ACHN (cell line): ENCODE measurements at regions not wholly inside any gene's neighbourhood (a gene's known extent, or its start where the extent isn't known, plus 50 kb on each side); places are given as distances from the start of the nearest gene placed in this dataset.

Experiments used
- DNase-seq: peaks from one replicate; pipeline ENCODE4 v3.0.0-alpha.2; 2015
- in situ Hi-C: cut with HindIII; loops from 2 replicates; pipeline ENCODE4 v1.10.0; 2017; ENCODE audit warnings: low sequenced_read_pairs, low pct_ligation_motif_present, low pct_unique_long_range_greater_than_20kb

DNA sequence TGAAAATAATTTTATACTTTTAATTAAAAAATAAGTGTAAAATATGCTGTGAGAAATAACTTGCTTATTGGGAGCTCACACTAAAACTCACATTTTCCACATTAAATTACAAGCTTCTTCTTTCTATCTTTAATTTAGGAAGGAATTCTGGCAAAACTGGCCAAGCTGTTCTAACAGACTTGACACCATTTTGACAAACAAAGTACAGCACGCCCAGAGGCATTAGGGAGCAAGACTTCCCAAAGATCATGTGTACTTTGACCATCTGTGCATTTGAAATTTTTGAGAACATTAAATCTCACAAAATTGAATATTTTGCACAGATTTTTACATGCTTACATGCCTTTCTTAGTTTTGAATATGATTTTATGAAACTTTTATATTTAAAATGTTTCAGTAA lies 1288.4 kb upstream of the CADM2 start:
- no peak for DNase-seq
- in situ Hi-C loops: no loop called here

DNA sequence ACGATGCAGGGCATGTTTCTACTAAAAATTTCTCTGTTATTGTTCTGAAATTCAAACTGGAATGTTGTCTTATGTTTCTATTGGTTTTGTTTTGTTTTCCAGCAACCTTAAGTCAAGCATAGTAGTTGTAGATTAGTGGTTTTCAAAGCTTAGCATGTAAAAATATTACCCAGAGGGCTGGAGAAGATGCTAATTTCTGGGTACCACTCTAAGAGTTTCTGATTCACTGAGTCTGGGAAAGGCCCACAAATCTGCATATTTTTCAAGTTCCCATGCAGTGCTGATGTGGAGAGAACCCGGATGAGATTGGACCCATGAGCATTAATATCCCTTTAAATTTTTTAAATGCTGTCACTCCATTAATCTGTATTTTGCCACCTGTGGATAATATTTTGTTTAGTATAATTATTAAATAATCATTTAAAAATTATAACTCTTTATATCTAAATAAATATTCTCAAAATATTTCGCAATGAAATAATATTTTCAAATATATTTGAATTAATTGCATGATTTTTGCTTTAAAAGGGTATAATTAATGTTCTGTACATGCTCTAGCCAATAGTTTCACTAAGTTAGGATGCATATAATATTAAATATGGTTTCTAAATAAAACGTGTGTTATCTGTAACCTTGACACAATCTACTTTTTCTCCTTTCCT lies 1274.7 kb upstream of the CADM2 start:
- in situ Hi-C loops: no loop called here
- DNase-seq: no peak

DNA sequence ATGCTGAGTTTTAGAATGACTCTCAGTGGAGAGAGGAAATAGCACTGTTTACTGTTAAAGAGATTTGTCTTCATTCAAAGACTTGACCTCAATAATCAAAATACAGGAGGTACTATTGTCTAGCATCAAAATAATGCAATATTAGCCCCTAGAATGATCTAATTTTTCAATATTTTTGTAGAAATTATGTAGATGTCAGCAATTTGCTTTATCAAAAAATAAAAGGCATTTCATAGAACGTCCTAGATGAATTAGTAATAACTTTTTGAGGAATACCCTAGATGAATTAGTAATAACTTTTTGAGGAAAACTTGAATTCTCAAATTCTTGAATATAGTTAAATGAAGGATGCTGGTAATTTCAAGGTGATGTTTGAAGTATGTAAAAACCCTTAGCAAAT lies 1252.1 kb upstream of the CADM2 start:
- DNase-seq: no peak
- in situ Hi-C loops: no loop called here

DNA sequence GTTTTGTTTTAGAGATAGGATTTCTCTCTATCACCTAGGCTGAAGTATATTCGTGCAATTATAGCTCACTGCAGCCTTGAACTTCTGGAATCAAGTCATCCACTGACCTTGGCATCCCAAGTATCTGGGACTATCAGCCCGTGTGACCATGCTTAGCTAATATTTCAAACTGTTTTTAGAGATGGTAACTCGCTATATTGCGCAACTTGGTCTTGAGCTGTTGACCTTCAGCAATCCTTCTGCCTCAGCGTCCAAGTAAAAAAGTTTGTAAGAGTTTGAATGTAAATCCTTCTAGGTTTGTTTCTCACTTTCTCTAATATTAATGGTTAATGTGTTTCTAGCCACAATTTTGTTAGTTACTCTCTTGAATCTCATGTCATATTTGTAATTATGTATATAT lies 1243.5 kb upstream of the CADM2 start:
- in situ Hi-C loops: no loop called here
- no peak for DNase-seq

DNA sequence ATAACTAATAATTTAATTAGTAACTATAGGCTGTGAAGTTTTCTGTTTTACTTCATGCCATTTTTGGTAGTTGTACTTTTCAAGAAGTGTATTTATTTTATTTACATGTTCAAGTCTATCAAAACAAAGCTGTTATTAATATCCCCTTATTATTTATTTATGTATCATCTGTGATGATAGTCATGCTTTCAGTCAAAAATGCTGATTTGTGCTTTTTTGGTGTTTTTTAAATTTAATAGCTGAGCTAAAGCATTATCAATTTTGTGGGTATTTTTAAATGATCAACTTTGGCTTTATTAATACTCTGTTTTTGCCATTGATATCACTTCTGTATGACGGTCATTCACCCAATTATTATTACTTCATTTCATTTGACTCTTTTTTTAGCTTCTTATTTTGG lies 1229.2 kb upstream of the CADM2 start:
- in situ Hi-C loops: no loop called here
- DNase-seq: no peak

DNA sequence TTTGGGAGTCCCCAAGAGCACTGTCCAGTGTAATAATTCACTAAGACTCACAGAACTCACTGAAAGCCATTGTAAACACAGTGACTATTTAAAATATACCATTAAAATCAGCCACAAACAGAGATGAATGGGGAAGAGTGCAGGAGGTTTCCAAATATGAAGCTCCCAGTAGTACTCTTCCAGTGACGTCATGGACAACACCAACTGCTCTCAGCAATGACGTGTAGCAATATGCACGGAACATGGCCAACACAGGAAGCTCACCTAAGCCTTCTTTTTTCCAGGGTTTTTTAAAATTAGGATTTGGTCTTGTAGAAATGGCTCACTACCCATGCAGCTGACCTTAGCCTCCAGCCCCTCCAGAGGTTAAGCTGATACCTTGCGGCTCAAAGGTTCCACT lies 1224.1 kb upstream of the CADM2 start:
- DNase-seq: no peak
- in situ Hi-C loops: no loop called here

DNA sequence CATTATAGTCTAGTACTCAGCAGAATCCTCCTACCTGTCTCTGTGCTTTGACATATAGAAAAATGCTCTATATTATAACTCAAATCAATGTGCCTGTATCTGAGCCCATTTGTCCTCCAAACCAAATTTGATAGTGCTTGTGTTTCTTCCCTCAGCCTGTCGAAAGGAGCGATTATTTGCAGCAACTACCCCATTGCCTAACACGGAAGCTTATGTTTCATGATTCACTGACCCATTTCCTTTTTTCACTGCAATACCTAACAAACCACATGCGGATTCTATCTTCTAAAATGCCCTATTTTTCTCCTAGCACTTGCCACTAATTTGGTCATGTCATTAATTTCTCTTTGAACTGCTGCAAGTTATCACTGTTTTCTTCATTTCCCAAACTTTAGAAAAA lies 1220.6 kb upstream of the CADM2 start:
- no peak for DNase-seq

DNA sequence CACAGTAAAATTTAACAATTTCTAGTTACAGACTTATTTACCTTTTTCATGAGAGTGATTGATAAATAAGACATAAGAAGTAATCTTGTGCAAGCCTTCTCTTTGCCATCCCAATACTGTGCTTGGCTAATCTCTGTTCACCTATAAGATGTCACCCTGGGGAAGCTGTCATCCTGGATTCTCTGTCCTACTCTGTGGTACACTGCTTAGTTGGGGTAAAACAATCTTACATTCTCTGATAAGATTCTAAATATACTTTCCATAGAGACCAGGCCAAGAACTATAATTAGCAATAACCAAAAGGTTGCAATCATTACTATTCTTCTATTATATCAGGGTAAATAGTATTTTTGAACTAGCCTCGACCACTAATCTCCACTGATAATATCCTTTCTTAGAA lies 1218.3 kb upstream of the CADM2 start:
- in situ Hi-C loops: no loop called here
- DNase-seq: no peak

More for the DNA sequence above, 1220.6 kb upstream of the CADM2 start:
- in situ Hi-C loops: no loop called here

DNA sequence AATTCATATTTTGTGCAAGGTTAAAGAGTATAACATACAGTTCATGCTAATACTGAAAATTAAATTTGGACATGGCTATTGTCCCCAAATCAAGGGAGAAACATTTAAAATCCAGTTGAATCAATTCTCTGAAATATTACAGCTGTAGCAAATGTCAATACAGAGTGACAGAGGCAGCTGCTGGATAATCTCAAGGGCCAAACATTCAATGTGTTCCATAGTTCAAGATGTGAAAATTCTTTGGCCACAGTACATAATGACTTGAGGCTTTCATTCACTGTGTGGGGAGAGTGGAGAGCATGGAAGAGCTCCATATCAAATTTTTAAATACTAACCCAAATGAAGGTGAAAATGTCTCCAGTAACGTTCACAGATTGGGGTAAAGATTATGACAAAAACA lies 1192.8 kb upstream of the CADM2 start:
- in situ Hi-C loops: no loop called here
- no peak for DNase-seq

DNA sequence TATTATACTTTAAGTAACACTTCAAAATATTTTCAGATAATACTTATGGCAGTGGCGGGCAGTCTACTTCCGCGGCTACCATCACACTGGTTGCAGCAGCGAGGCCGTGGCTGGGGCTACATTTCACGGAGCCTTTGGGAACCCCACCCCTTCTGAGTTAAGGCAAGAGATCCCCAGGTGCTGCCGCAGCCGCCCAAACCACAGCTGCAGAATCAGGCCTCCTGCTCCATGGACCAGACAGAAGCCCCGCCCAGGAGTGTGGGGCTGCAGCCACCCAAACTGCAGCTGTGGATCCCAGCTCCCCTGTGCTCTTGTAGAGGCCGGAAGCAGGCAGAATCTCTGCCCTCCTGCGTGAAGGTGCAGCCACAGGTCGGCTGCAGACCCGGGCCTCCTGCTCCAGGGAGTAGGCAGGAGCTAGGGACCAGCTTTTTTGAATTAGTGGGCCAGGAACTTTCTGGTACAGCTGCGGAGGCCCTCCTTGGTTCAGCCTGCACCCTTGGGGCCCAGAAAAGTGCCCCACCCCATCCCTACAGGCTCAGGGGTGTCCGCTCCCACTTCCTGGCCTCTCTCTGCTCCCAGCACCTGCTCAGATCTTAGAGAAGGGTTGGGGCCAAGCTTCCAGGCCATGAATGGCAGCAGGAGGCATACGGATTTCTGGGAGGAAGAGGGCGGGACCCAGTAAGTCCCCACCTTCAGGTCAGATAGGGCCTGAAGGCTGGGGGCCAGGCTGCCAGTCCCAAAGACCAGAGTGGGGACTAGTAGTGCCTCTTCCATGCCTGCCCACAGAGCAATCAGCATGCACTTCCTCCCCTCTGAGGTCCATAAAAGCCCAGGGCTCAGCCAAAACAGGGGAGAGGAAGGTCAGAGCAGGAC lies 1188.8 kb upstream of the CADM2 start:
- no peak for DNase-seq
- in situ Hi-C loops: no loop called here

DNA sequence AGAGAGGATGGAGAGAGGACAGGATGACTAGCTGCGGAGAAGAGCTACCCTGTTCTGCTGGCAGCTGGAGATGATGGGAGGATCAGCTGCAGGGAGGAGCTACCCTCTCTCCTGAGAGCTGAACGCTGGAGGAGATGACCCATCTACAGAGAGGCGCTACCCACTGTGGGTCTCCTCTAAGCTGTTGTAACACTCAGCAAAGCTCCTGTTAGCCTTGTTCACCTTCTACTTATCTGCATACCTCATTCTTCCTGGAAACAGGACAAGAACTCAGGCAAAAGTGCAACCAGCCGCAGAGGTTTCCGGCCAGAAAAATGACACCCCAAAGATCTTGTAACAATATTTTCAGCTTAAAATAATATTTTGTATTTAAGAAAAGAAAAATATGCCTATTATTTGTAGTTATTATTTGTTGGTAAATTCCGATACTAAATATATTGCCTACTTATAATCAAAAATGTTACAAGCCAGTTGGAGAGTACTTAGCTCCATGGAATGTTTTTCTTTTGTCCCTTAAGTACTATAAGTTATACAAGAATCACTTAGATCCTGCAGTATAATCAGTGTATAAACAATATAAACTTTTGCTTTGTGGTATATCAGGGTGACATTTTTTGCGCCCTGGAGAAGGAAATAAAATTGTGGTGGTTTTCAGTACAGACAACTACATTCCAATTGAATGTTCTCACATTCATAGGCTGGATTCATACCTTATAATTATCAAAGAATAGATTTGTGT lies 1188.0 kb upstream of the CADM2 start:
- in situ Hi-C loops: no loop called here
- DNase-seq: no peak

DNA sequence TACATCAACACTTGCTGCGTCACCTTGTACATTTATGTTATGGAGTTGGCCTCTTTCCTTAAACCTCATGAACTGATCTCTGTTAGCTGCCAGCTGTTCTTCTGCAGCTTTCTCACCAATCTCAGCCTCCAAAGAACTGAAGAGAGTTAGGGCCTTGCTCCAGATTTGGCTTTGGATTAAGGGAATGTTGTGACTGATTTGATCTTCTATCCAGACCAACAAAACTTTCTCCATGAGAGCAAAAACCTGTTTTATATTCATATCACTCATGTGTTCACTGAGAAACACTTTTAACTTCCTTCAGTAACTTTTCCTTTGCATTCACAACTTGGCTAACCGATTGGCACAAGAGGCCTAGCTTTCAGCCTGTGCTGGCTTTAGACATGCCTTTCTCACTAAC lies 1156.0 kb upstream of the CADM2 start:
- in situ Hi-C loops: no loop called here
- no peak for DNase-seq

DNA sequence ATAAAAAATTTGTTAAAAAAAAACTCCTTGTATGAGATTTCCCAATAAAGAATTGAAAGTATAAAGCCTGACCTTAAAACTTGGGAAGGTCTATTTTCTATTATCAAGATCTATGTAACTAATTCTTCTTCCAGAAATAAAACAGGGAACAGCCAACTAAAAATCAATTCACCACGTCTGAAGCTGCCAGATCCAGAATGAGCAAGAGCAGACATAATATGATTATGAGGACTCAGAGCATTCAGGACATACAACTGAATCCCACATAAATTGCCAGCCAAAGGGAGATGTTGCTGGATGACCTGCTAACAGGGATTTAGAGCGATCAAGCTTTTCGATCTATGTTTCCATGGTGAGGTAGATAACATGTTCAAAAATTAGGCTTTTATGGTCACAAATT lies 1151.3 kb upstream of the CADM2 start:
- in situ Hi-C loops: no loop called here
- no peak for DNase-seq

DNA sequence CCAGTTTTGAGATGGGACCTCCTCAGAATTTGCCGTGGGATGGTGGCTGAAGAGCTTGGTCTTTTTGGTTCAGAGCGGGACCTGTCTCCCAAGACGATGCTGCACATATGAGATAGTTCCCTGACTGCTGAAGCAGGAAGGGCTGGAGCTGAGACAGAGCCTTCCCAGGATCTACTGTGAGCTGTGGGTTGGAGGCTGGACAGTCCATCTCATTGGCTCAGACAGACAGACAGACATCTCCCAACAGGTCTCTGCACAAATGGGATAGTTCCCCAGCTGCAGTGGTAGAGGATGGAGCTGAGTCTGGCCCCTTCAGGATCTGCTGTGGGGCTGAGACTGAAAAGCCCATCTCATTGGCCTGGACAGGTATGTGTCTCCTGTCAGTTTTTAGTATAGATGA lies 1145.6 kb upstream of the CADM2 start:
- DNase-seq: no peak
- in situ Hi-C loops: no loop called here

DNA sequence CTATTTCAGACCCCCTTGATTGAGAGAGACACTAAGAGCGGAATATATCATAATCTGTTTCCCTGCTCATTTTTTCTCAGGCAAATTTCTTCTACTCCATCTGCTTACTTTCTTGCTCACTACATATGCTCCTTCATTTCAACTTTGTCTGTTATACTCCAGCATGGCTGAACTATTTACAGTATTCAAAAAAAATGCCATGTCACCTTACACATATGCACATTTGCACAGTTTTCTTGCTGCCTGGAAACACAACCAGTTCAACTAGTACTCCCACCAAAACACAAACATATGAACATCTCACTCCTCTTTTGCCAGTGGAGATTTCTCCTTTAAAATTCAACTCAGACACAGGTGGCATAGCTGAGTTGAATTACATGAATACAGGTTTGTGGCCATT lies 1142.1 kb upstream of the CADM2 start:
- no peak for DNase-seq
- in situ Hi-C loops: no loop called here

DNA sequence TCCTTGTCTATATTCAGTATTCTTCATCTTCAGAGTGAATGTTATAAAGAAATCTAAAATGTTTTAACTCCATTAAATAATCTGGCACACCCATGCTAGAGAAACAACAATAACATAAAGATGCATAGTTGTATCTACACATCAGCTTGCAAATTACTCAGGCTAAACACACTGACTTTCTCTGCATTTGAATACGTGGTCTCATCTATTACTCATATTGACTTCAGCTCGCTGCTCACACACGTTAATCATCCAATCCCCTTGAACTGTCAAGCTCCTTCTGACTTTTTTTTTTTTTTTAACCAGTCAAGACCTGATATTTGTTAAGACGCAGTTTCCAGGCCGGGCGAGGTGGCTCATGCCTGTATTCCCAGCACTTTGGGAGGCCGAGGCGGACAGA lies 1137.3 kb upstream of the CADM2 start:
- DNase-seq: no peak
- in situ Hi-C loops: no loop called here

DNA sequence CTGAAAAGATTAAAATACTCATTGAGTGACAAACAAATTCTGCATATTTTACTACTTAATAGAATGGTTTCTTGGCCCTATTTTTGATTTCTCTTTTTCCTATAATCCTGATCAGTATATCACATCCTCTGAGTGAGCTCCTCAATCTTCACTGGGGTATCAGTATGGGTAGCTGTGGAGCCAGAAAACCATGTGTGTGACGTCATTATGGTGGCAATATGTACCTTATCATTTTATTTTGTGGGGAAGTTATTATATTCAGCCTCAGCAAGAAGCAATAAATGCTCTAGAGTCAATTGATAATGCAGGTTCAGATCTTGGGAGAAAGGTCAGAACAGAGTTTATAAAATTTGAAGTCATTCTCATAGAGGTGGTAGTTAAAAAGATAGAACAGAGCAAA lies 1135.7 kb upstream of the CADM2 start:
- DNase-seq: no peak
- in situ Hi-C loops: no loop called here

DNA sequence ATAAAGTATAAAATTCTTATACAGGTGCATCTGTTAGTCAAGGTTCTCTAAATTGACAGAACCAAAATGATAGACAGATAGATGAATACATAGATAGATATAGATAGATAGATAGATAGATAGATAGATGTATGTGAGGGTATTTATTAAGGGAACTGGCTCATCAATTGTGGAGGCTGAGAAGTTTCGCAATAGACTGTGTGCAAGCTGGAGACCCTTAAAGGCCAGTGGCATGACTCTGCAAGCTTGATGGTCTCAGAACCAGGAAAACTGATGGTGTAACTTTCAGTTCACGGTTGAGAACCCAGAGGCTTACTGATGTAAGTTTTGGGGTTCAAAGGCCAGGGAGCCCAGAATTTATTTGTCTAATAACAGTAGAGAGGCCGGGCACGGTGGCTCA lies 1123.7 kb upstream of the CADM2 start:
- in situ Hi-C loops: no loop called here

DNA sequence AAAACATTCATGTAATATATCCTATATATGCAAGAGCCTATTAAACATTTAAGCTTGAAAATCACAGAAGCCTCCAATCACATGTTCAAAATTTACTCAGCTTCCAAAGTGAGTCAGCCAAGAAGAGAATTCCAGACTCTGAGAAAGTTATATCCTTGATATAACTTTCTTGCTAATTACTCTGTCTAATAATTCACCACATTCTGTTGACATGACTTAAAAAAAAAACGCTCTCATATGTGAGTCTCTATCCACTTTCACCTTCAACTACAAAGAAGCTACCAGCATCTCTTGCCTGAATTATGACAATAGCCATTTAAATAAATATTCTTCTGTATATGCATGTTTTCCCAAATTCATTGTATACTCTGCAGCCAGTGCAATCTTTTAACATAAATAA lies 1116.3 kb upstream of the CADM2 start:
- in situ Hi-C loops: no loop called here
- DNase-seq: no peak

More for the DNA sequence above, 1123.7 kb upstream of the CADM2 start:
- no peak for DNase-seq

DNA sequence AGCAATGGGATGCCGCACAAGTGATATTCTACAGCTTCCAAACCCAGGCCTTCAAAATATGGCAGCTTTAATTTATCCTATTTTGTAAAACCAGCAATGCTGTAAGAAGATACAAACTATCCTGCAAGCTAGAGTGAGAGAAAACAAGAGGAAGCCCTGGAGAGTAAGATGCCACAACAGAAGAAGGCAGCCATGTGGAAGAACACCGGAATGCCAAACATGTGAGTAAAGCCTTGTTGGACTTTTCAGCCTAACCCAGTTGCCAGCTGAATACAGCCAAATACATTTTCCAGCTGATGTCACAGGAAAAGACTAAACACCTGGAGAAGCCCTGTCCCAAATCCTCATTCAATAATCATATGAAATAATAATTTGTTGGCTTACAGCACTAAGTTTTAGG lies 1115.1 kb upstream of the CADM2 start:
- in situ Hi-C loops: no loop called here
- peak; percentile 47 for DNase-seq
